HG02678 (cell line): ENCODE measurements at regions not wholly inside any gene's neighbourhood (a gene's known extent, or its start where the extent isn't known, plus 50 kb on each side); places are given as distances from the start of the nearest gene placed in this dataset.
"Not testable (repeated sequence)": the region's sequence is repeated elsewhere in the genome, so short reads cannot be mapped to it uniquely, and the experiment has no call there.

ENCODE experiments used
- ATAC-seq: cut with Tn5 transposase; IDR thresholded peaks from one replicate; pipeline ENCODE4 v1.9.1; 2021; ENCODE audit warnings: mild to moderate bottlenecking, moderate library complexity; ENCODE audit not compliant: unreplicated experiment

DNA sequence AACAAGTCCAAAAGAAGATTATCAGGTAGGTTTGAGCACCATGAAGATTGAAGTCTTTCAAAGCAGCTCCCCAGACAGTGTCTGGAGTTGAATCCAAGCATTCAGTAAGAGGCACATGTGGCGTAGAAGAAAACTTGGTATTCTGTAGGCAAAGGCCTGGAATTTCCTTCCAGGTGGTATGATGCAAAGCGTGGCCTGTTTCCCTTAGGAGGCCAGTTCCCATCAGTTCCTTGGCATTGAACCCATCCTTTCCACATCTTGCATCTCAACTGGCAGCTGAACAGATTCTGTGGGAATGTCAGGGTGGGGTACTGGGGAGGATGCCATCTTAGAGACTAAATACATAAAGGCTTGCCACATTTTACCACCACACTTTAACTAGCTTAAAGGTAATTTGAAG, 516.0 kb downstream of the BTBD3 start:
- ATAC-seq = no peak

GRCh38 chr20:12434672-12435071, 517.0 kb downstream of the BTBD3 start:
- ATAC-seq = no peak

DNA sequence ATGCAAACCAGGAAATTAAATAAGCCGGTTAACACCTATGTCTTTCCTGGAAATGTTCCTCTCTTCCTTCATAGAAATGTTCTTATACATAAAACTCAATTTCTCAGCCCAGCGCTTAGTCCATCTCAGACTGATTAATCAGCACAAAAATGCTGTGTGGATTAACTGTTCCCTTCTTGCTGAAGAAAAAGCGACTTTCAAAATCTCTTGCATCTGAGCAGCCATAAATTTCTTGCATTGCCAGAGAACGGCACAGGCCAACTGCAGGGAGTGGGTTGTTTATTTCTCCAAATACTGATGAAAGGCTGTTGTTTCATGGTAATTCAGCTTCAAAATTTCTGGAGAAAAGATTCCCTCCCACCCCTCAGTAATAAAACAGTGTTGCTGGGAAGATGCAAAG, 517.6 kb downstream of the BTBD3 start:
- ATAC-seq = no peak

DNA sequence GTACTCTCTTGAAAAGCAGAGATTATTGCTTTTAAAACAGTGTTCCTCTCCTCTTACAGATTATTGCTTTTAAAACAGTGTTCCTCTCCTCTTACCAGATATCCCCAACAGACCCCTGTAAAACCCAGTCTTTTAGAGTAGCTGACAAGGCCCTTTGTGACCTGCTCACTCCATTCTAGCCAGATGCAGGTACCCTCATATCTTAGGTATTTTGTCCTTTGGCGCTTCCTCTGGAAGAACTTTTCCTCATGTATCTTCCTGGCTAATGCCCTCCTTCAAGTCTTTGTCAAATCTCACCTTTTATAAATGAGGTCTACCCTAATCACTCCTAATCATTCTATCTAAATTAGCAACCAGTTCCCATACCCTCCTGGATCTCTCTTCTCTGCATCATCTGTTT, 536.0 kb downstream of the BTBD3 start:
- ATAC-seq = no peak

- ATAC-seq = no peak
Observed at GRCh38 chr20:12455148-12455547, 537.5 kb downstream of the BTBD3 start.

DNA sequence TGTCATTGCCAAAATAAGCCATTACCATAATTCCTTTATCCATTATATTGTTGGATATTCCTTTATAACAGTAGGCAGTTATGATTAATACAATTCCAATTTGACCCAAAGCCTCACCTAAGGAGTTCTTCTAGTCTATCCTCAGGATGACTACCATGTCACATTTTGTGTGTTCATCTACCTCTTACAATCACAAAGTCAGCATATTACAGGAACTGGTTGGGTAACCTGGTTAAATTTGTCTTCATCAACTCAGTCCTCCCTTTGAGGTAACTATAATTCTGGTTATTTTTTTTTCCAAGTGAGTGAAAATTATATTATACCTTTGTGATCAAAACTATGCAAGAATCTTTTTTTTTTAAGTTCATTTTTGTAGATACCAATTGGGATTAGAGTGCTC, 540.5 kb downstream of the BTBD3 start:
- ATAC-seq = no peak

GRCh38 chr20:12464036-12464435, 544.7 kb upstream of the SPTLC3 start:
- ATAC-seq = no peak

GRCh38 chr20:12466915-12467314, 541.9 kb upstream of the SPTLC3 start:
- ATAC-seq = no peak

DNA sequence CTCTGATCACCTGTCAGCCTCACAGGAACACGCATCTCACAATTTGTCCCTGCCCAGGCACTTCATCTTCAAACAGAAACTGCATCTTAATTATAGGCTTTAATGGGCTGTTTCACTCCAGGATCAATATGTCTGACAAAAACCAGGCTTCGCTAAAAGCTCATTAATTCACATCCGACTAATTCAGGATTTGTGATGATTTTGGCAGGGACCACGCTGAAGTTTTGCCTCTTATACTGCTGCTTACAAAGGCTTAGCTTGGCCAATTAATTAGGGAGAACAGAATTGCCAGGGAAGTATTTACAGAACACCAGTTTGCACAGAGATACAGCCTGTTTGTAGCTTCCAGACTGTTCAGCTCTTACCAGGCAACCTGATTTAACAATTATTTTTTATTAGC, 541.0 kb upstream of the SPTLC3 start:
- no peak for ATAC-seq

GRCh38 chr20:12482661-12483060, 526.1 kb upstream of the SPTLC3 start:
- ATAC-seq = no peak

GRCh38 chr20:12502443-12502842, 506.3 kb upstream of the SPTLC3 start:
- ATAC-seq = no peak

GRCh38 chr20:12504779-12505178, 504.0 kb upstream of the SPTLC3 start:
- no peak for ATAC-seq

- ATAC-seq = no peak
Observed at GRCh38 chr20:12511499-12511898, 497.3 kb upstream of the SPTLC3 start.

DNA sequence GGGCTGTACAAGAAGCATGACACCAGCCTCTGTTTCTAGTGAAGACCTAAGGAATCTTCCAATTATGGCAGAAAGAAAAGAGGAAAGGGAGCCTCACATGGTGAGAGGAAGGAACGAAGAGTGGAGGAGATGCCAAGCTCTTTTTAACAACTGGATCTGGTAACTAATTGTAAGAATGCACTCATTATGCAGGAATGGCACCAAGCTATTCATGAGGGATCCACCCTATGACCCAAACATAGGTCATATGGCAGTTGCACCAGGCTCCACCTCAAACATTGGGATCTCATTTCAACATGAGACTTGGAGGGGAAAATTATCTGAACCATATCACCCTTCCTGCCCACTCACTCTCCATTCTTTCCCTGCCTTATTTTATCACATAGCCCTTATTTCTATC, 496.0 kb upstream of the SPTLC3 start:
- ATAC-seq = no peak

DNA sequence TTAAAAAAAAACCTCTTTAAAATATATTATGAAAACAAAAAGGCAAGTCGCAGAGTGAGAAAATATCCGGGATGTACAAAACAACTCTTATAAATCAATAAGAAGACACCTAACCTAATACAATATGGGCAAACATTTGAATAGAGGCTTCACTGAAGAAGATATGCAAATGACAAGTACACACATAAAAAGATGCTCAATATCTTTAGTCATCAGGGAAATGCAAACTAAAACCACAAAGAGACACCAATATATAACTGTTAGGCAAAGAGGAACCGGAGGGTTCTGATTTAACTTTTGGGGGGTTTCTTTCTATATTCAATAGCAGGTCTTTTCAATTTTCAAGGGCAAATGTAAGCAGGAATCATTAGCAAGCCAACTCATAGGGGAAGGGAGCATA, 480.7 kb upstream of the SPTLC3 start:
- no peak for ATAC-seq

GRCh38 chr20:12528591-12529041, 480.2 kb upstream of the SPTLC3 start:
- ATAC-seq = no peak

DNA sequence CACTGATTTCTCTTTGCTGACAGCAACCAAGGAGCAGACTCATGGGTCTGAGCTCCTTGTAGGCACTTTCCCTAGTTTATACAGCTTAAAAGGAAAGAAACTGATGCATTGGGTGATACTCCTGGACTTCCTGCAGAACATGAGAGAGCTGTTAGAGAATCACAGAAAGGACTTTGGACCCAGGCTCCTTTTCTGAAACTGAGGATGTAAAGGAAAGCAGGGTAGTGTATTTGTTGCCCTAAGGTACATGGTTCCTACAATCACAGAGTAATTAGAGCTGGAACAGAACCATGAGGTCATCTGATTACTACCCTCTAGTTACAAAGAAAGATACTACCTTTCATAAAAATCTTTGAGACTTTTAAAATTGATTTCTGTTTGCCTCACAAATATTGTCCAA, 477.1 kb upstream of the SPTLC3 start:
- no peak for ATAC-seq

DNA sequence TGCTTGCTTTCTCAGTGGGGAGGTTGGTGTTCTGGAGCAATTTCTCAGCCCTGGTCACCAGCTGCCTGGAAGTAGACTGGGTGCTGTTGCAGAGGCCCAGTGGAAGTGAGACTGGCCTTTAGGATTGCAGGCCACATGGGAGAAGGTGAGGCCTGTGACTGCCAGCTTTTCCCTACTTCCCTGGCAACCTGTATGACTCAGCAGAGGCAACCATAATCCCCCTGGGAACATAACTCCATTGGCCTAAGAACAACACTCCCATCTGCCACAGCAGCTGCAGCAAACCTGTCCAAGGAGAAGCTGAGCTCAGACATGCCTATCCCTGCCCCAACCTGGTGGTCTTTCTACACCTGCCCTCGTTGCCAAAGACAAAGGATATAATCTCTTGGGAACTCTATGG, 473.5 kb upstream of the SPTLC3 start:
- ATAC-seq = no peak

DNA sequence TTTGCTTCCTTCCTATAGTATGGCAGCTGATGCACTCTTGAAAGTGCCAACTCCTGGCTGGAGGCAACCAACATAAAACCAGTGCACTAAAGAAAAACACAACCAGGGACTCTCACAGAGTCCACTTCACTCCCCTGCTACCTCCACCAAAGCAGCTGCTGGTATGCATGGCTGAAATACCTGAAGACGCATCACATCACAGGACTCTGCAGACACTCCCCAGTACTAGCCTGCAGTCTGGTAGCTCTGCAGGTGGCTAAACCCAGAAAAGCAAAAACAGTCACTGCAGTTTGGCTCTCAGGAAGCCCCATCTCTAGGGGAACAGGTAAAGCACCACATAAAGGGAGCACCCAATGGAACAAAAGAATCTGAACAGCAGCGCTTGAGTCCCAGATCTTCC, 473.0 kb upstream of the SPTLC3 start:
- no peak for ATAC-seq

- no peak for ATAC-seq
Observed at GRCh38 chr20:12554426-12554825, 454.3 kb upstream of the SPTLC3 start.

DNA sequence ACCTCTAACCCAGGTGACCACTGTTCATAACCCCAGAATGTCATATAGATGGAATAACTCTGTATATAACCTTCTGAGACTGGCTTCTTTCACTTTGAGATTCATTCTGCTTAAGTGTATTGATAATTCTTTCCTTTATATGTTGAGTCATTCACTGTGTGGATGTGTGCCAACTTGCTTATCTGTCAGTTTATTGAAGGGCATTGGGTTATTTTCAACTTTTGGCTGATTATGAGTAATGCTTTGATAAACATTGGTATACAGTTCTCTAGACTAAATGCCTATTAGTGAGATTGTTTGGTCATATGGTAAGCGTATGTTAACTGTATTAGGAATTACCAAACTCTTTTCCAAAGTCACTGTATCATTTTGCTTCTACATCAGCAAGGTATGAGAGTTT, 453.4 kb upstream of the SPTLC3 start:
- no peak for ATAC-seq

- ATAC-seq = not testable (repeated sequence)
Observed at GRCh38 chr20:12555849-12556248, 452.9 kb upstream of the SPTLC3 start.

GRCh38 chr20:12557224-12557623, 451.5 kb upstream of the SPTLC3 start:
- no peak for ATAC-seq

DNA sequence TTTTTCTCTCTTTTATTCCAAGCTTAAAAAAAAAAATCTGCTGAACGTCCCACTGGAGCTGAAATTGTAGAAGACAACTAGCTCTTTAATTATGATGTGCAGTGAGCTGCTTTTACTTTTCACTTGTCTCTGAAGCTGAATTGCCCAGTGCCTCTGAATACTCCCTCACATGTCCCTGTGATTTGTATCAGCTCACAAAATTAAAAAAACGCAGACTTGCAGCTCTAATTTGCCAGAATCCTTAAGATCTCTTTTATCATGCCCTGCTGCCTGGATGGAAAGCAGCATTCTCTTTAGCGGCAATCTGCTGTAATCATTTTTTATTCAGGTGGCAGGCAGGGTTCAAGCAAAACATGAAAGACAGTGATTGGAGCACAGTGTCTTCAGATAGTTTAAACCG, 443.8 kb upstream of the SPTLC3 start:
- no peak for ATAC-seq
